Stimulated activated CD4-positive, alpha-beta T cell treated with anti-CD3 and anti-CD28 coated beads, Interleukin-12 subunit alpha, Interleukin-12 subunit beta, amount 100 ng/mL, for 48 hours (primary cell): ENCODE measurements at regions not wholly inside any gene's neighbourhood (a gene's known extent, or its start where the extent isn't known, plus 50 kb on each side); places are given as distances from the start of the nearest gene placed in this dataset.

Experiments
- DNase-seq, 3 donors: peaks; one replicate each; pipeline ENCODE4 v3.0.0-alpha.2; 2020; ENCODE audit warnings: low read depth in 2 of 3, low spot score in 1 of 3

GRCh38 chr4:137688651-137689050, 156.4 kb upstream of the PCDH18 start:
- no peak for DNase-seq

DNA sequence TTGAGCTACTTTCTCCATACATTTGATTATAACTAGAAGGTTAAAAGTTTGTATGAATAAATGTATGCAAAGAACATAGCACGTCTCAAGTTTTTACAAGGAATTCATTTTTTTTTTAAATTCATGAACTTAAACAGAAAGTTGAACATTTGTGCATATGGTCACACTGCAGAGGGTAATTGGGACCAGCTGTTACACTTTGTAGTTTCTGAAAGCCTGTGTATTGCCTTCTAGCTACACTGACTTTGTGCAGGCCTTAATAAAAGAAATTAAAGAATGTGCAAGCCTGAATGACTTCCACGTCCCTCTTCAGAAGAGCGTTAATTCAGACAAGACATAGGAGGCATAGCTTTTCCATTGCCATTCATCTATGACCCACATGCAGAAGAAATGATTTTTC, 153.1 kb upstream of the PCDH18 start:
- no peak for DNase-seq

- DNase-seq: no peak
Observed at GRCh38 chr4:137681081-137681480, 148.8 kb upstream of the PCDH18 start.

DNA sequence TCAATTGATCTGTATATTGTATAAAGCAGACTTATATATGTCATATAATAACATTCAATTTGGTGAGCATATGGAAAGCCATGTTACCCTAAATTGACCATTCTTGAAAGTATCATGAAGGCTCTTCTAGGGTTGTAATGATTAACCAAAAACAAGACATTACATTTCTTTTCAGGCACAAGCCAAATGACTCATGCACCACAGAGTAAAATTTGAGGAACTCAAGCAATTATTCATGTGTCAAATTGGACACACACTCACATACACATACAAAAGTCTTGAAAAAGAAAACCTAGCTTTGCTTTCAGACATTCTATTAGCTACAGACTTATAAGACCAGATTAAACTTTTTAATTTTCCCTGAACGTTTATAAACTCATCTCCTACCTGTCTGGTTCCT, 146.5 kb upstream of the PCDH18 start:
- no peak for DNase-seq

DNA sequence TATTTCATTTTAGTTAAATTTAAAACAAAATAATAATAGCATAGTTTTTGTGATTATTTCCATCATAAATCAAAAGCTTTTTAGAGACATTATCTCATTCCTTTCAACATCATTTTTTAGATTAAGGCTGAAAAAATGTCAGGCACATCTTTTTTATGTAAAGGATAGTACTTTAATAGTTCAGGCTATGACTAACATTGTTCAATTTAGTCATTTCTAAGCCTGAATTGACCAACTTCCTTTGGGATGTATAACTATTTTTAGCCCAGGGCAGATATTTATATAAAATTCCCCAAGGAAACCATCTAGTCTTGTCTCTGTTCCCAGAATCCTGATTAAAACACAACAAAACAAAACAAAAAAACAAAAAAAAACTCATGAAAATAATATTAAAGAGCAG, 145.6 kb upstream of the PCDH18 start:
- DNase-seq: no peak

DNA sequence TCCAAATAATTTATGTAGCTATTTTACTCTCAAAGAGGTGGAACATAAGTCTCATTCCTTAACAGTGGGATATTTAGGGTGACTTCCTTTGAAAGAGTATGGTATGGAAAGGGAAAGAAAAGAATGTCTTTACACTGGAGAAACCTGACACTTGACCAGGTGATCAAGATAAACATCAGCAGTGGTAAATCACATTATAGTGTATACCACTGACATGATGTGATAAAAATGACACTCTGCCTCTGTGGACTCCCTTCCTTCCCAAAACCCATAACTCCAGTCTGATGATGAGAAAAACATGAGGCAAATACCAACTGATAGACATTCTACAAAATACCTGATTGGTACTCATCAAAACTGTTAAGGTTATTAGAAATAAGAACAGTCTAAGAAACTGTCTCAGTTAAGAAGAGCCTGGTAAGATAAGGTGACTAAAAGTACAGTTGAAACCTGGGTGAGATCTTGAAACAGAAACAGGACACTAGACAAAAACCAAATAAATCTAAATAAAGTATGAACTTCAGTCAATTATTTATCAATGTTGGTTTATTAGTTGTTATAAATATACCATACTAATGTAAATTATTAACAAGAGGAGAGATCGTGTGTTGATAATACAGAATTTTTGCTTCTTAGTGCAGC, 144.2 kb upstream of the PCDH18 start:
- DNase-seq: no peak

DNA sequence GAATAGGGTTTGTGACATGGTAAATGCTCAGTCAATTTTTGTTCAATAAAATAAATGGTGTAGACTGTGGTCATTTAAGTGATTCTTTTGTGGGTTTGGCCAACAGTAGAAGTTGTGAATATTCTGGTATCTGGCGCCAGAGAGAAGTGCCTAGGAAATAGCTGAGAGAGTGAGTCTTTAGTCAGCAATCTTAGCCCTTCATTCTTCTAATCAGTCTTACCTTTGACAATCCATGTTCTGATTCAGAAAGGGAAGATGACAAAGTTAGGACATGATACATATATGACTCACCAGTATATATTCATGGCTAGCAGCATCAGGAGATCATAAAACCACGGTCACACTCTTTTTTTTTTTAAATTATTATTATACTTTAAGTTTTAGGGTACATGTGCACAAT, 141.8 kb upstream of the PCDH18 start:
- no peak for DNase-seq

DNA sequence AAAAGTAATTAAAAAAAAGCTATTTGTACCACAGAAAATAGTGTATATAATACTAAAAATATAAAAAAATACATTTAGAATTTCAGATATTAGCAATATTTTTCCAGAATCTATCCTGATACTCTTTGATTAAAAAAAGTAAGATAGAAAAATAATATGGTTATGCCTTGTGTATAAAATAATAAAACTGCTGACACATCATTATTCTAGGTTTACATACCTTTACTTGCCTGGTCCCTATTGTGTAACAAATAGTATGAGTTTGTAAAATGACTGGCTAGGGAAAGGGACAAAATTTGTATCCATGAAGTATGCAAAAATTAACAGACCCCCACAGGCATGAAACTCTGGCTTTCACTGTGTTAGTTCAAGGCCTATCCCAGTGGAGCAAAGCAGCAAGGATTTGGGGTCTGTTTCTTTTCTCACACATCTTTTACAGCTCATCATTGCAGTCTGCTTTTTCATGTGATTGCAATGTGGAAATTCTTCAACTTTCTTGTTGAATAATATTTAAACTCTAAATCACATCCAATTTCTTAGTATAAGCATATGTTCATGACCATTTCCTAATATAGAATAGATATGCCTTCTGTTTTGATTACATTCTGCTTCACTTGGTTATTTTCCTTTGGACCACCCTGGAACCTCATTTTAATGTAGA, 136.7 kb upstream of the PCDH18 start:
- DNase-seq: no peak

DNA sequence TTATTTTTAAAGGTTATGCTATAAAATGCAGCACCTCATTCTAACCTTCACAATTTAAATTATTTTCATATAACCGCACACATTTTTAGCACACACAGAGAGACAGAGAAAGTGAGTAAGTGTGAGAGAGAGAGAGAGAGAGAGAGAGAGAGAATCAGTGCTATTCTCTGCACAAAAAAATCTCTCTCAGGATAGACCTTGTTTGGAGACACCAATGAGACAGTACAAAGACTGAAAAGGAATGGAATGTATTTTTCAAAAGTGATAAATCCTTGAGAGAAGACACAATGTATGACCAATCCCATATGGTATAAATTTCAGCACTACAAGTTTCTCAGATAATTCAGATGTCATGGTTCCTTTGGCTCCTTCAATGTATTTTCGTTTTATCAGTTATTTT, 132.1 kb upstream of the PCDH18 start:
- no peak for DNase-seq

GRCh38 chr4:137664046-137664387, 131.7 kb upstream of the PCDH18 start:
- DNase-seq: no peak

DNA sequence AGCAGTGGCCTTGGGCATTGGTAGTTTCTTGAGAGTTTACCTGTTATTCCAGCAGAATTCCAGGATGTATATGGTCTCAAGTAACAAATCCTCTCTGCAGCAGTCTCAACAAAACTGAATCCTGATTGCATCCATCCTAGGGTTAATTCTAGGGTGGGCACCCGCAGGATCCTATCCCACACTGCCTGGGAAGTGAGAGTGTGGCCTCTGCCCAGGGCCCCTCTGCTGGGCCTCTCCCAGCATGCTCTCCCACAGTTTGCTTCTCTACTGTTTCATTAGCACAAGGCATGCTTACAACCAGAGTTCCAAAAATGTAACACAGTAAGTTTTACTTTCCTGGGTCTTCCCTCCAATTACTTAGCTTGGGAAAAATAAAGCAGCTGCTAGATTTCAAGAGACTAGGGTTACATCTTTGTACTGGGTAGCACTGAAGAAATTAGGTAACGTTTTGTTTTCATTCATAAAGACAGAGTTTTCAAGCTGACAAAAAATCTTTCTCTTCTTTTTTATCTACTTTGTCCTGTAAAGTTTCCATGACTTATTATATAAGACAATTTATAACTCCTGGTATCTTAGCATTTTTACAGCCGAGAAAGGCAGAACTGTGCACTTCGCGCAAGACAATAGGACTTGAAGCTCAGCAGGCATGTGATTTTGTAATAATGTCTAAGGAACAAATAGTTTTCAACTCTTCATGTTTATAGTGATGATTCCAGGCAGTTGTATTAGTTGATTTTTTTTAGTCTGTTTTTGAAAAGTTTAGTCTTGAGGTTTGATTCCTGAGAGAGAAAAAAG, 131.2 kb upstream of the PCDH18 start:
- DNase-seq: no peak

DNA sequence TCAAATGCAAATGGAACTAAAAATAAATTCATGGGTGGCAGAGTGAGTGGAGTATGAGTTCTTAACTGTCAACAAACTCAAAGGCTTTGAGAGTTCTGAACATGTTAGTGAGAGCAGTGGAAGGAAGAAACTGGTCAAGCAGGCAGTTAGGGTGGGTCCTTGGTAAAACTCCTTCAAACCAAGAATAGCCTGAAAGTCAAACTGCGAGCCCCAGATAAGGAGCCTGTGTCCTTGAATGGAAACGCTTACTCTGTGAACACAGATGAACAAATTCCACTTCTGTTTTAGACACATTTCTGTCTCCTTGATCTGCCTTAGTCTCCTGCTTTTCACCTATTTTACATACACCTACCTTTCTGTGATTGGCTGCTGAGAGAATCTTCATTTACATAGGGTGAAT, 129.4 kb upstream of the PCDH18 start:
- DNase-seq: no peak

- DNase-seq: no peak
Observed at GRCh38 chr4:137660211-137660610, 127.9 kb upstream of the PCDH18 start.

- no peak for DNase-seq
Observed at GRCh38 chr4:137659431-137659830, 127.1 kb upstream of the PCDH18 start.

DNA sequence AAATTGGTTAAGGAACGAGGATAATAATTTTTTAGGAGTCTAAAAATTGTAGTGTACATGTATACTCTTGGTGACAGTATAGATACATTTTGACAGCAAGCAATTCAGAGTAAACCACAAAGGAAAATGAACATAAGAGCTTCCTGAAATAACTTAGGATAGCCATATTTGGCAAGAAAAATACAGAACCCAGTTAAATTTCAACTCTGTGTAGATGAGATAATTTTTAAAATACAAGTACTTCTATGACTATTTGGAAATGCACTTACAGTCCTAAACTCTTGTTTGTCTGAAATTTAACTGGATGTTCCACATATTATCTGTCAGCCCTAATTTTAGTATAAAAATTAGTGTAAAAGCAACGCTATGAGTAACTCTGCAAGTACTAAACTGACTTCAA, 124.4 kb upstream of the PCDH18 start:
- DNase-seq: no peak

DNA sequence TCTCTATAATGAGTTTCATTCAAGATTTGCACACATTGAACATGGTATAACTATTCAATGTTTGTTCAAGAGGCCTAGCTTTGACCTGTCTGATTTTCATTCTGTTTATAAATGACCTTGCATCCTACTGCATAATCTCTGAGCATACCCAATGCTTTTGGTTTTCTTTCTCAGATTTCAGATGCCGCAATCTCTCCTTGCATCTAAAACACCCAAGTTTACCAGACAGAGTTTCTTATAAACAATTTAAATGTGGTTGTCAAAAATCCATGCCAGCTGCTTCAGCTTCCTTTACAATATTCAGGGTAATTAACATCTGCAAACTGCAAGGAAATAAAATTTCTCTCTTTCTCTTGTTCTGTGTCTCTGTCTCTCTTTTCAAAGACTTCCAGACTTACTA, 123.0 kb upstream of the PCDH18 start:
- no peak for DNase-seq

DNA sequence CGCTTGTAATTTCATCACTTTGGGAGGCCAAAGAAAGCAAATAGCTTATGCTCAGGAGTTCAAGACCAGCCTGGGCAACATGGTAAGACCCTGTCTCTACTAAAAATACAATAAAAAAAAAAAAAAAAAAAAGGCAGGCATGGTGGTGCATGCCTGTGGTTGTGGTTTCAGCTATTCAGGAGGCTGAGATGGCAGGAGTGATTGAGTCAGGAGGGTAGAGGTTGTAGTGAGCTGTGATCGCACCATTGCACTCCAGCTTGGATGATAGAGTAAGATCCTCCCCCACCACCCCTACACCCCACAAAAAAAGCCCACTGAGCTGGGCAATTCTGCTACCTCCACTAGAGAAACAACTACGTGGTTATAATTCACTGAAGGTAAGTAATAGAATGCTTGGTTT, 118.8 kb upstream of the PCDH18 start:
- DNase-seq: no peak

- DNase-seq: no peak
Observed at GRCh38 chr4:137649711-137650450, 117.6 kb upstream of the PCDH18 start.

GRCh38 chr4:137648531-137648930, 116.2 kb upstream of the PCDH18 start:
- no peak for DNase-seq

- DNase-seq: no peak
Observed at GRCh38 chr4:137647375-137647774, 115.1 kb upstream of the PCDH18 start.

GRCh38 chr4:137644201-137644600, 111.9 kb upstream of the PCDH18 start:
- DNase-seq: no peak

DNA sequence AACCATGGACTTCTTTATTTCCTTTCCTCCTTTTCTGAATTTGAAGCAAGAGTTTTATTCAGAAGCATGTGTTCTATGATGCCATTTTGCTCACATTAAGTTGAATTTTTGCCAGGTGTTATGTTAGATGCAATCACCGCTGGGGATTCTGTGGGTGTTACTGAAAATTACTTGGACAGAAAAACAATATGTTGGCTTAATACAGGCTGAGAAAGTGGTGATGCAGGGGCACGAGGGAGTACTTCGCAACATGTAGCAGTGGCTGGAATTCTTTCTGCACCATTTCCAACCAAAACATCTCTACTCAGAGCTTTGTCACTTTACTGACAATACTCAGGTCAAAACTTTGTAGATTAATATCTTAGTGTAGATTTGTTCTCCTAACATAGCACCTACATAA, 109.2 kb upstream of the PCDH18 start:
- DNase-seq: no peak
